Hepatocyte (in vitro differentiated cells): ENCODE measurements at regions not wholly inside any gene's neighbourhood (a gene's known extent, or its start where the extent isn't known, plus 50 kb on each side); places are given as distances from the start of the nearest gene placed in this dataset.

Experiments used
- DNase-seq: peaks from one replicate; pipeline ENCODE4 v3.0.0-alpha.2; 2016; ENCODE audit warnings: low spot score
- H2AFZ ChIP-seq: fragments of 200-600 bp; sonication (generic); 2 replicates; pipeline ENCODE4 v1.6.0; 2016; ENCODE audit warnings: antibody characterized with exemption, mild to moderate bottlenecking
- H3K27ac ChIP-seq: fragments of 200-600 bp; sonication (generic); 2 replicates; pipeline ENCODE4 v1.5.1; 2016; ENCODE audit warnings: mild to moderate bottlenecking
- H3K27me3 ChIP-seq: fragments of 200-600 bp; sonication (generic); 2 replicates; pipeline ENCODE4 v1.6.1; 2016
- H3K36me3 ChIP-seq: fragments of 200-600 bp; sonication (generic); replicated peaks from 2 replicates; pipeline ENCODE4 v1.5.1; 2016; ENCODE audit warnings: low read depth; ENCODE audit not compliant: insufficient read depth
- H3K4me1 ChIP-seq: fragments of 200-600 bp; sonication (generic); 2 replicates; pipeline ENCODE4 v1.5.1; 2016; ENCODE audit warnings: mild to moderate bottlenecking, moderate library complexity; ENCODE audit not compliant: insufficient read depth
- H3K4me2 ChIP-seq: fragments of 200-600 bp; sonication (generic); 2 replicates; pipeline ENCODE4 v1.6.0; 2016
- H3K4me3 ChIP-seq: fragments of 200-600 bp; sonication (generic); 2 replicates; pipeline ENCODE4 v1.5.1; 2016; ENCODE audit warnings: mild to moderate bottlenecking
- H3K79me2 ChIP-seq: fragments of 200-600 bp; sonication (generic); 2 replicates; pipeline ENCODE4 v1.6.0; 2017; ENCODE audit warnings: mild to moderate bottlenecking
- H3K9me2 ChIP-seq: fragments of 200-600 bp; sonication (generic); replicated peaks from 2 replicates; pipeline ENCODE4 v1.6.0; 2017; ENCODE audit warnings: mild to moderate bottlenecking; ENCODE audit not compliant: insufficient read depth
- H3K9me3 ChIP-seq: fragments of 200-600 bp; sonication (generic); 2 replicates; pipeline ENCODE4 v1.5.1; 2016; ENCODE audit warnings: low read depth, mild to moderate bottlenecking
- H4K20me1 ChIP-seq: fragments of 200-600 bp; sonication (generic); 2 replicates; pipeline ENCODE4 v1.6.0; 2016; ENCODE audit warnings: mild to moderate bottlenecking; ENCODE audit not compliant: insufficient read depth, poor library complexity, severe bottlenecking
- CTCF ChIP-seq: fragments of 200-600 bp; sonication (generic); IDR thresholded peaks from 2 replicates; pipeline ENCODE4 v1.5.1; 2016; ENCODE audit warnings: antibody characterized with exemption, mild to moderate bottlenecking; ENCODE audit not compliant: poor library complexity
- EZH2 ChIP-seq: fragments of 200-600 bp; sonication (generic); IDR thresholded peaks from 2 replicates; pipeline ENCODE4 v1.6.1; 2016; ENCODE audit warnings: antibody characterized with exemption, mild to moderate bottlenecking, borderline replicate concordance
- EZH2phosphoT487 ChIP-seq: fragments of 200-600 bp; sonication (generic); IDR thresholded peaks from one replicate; pipeline ENCODE4 v1.6.1; 2018; ENCODE audit warnings: antibody characterized with exemption, mild to moderate bottlenecking, low read depth, moderate library complexity; ENCODE audit not compliant: unreplicated experiment, severe bottlenecking
- WGBS: methylation state at CpG from one replicate; pipeline ENCODE4 v1.1.6; 2016; ENCODE audit warnings: low lambda C conversion rate; ENCODE audit errors: missing lambda C conversion rate; 5-methylcytosine and 5-hydroxymethylcytosine counted together

- Histone ChIP-seq H3K27me3 (no peaks in the 10 kb centered on the region), H3K4me3 (no peak overlapping the region), H3K9me3 (no peaks in the 10 kb centered on the region), H3K79me2 (no peaks in the 10 kb centered on the region), H2AFZ (no peak overlapping the region), H3K4me2 (no peak overlapping the region), H4K20me1 (no peaks in the 10 kb centered on the region), H3K4me1 (peaks cover 9% of the 10 kb centered on the region), H3K27ac (no peak overlapping the region), H3K36me3 (no peaks in the 10 kb centered on the region), H3K9me2 (no peaks in the 10 kb centered on the region)
- TF ChIP-seq EZH2 (no peak), CTCF (no peak), EZH2phosphoT487 (no peak)
- 98% methylated on average over 3 of the region's 3 CpGs for WGBS
- DNase-seq, result no peak
Observed at GRCh38 chr2:15845294-15845693, 95.1 kb upstream of the MYCN start.

GRCh38 chr2:15845737-15846405, 94.5 kb upstream of the MYCN start:
- no peak for TF ChIP-seq EZH2phosphoT487
- no peak for TF ChIP-seq EZH2
- no peak for TF ChIP-seq CTCF
- 84% methylated on average over 10 of the region's 10 CpGs for WGBS

GRCh38 chr2:15846626-15847025, 93.7 kb upstream of the MYCN start:
- Histone ChIP-seq H3K36me3 (no peaks in the 10 kb centered on the region), H3K9me2 (no peaks in the 10 kb centered on the region), H3K9me3 (no peaks in the 10 kb centered on the region), H3K27ac (no peak overlapping the region), H3K4me1 (peaks cover 9% of the 10 kb centered on the region), H4K20me1 (no peaks in the 10 kb centered on the region), H3K4me3 (no peak overlapping the region), H3K4me2 (no peak overlapping the region), H3K79me2 (no peaks in the 10 kb centered on the region), H2AFZ (no peak overlapping the region), H3K27me3 (no peaks in the 10 kb centered on the region)
- no peak for DNase-seq
- TF ChIP-seq EZH2 (no peak), CTCF (no peak), EZH2phosphoT487 (no peak)
- 94% methylated on average over 8 of the region's 8 CpGs for WGBS

More at GRCh38 chr2:15845737-15846405, 94.5 kb upstream of the MYCN start:
- H4K20me1 ChIP-seq, result no peaks in the 10 kb centered on the region
- DNase-seq, result no peak
- H3K79me2 ChIP-seq, result no peaks in the 10 kb centered on the region
- peaks cover 9% of the 10 kb centered on the region for H3K4me1 ChIP-seq
- H3K9me2 ChIP-seq, result no peaks in the 10 kb centered on the region
- no peak overlapping the region for H3K4me2 ChIP-seq
- no peaks in the 10 kb centered on the region for H3K9me3 ChIP-seq
- no peak overlapping the region for H3K4me3 ChIP-seq
- no peak overlapping the region for H2AFZ ChIP-seq
- H3K36me3 ChIP-seq, result no peaks in the 10 kb centered on the region
- no peaks in the 10 kb centered on the region for H3K27me3 ChIP-seq
- no peak overlapping the region for H3K27ac ChIP-seq
